Neural crest cell (in vitro differentiated cells): ENCODE measurements at regions not wholly inside any gene's neighbourhood (a gene's known extent, or its start where the extent isn't known, plus 50 kb on each side); places are given as distances from the start of the nearest gene placed in this dataset.

Experiments
- DNase-seq: peaks from one replicate; pipeline ENCODE4 v3.0.0; 2021; ENCODE audit warnings: low read depth, mixed read lengths, low spot score
- H3K27ac Mint-ChIP-seq: one replicate; pipeline ENCODE4 v1.8.0; 2021; ENCODE audit warnings: mild to moderate bottlenecking, mixed read lengths; ENCODE audit not compliant: unreplicated experiment
- H3K27me3 Mint-ChIP-seq: 2 replicates; pipeline ENCODE4 v1.8.0; 2021; ENCODE audit warnings: low read depth, mild to moderate bottlenecking, mixed read lengths
- H3K36me3 Mint-ChIP-seq: 2 replicates; pipeline ENCODE4 v1.8.0; 2021; ENCODE audit warnings: low read depth, mild to moderate bottlenecking, mixed read lengths
- H3K4me1 Mint-ChIP-seq: 2 replicates; pipeline ENCODE4 v1.8.0; 2021; ENCODE audit warnings: mixed read lengths
- H3K4me3 Mint-ChIP-seq: one replicate; pipeline ENCODE4 v1.8.0; 2021; ENCODE audit warnings: mild to moderate bottlenecking, mixed read lengths
- H3K9me3 Mint-ChIP-seq: 2 replicates; pipeline ENCODE4 v1.8.0; 2021; ENCODE audit warnings: mixed read lengths
- TF ChIP-seq, protein P1 (sequence below): fragments of 200-600 bp; sonication (generic); conservative IDR thresholded peaks from 2 replicates; pipeline ENCODE4 v1.5.0; 2021; ENCODE audit warnings: antibody characterized with exemption, mild to moderate bottlenecking

DNA sequence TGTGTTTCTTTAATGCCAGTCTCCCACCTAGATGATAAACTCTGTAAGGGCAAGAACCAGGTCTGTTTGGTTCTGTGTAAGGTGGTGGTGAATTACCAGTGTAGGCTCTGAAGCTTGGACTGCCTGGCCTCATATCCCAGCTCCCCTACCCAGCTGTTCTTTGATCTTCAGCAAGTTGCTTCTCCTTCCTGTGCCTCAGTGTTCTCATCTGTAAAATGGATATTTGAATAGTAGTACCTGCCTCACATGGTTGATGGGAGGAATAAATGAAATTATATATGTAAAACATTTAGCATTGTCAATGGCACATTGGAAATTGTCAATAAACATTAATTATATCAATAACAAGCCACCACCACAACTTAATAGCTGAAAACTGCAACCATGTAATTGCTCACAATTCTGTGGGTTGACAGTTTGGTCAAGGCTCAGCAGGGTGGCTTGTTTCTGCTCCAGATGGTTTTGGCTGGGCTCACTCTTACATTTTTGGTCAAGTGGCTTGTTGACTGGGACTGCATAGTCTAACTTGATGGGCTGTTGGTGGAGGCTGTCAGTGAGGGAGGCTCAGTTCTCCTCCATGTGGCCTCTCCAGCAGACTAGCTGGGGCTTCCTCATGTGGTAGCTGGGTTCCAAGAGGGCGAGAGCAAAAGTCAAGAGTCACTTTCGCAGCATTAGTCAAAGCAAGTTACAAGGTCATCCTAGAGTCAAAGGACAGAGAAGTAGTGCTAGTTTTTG is 84.5 kb upstream of the DUSP5 start:
- H3K4me1 Mint-ChIP-seq: peaks cover 9% of the 10 kb centered on the region
- TF ChIP-seq, protein P1, sequence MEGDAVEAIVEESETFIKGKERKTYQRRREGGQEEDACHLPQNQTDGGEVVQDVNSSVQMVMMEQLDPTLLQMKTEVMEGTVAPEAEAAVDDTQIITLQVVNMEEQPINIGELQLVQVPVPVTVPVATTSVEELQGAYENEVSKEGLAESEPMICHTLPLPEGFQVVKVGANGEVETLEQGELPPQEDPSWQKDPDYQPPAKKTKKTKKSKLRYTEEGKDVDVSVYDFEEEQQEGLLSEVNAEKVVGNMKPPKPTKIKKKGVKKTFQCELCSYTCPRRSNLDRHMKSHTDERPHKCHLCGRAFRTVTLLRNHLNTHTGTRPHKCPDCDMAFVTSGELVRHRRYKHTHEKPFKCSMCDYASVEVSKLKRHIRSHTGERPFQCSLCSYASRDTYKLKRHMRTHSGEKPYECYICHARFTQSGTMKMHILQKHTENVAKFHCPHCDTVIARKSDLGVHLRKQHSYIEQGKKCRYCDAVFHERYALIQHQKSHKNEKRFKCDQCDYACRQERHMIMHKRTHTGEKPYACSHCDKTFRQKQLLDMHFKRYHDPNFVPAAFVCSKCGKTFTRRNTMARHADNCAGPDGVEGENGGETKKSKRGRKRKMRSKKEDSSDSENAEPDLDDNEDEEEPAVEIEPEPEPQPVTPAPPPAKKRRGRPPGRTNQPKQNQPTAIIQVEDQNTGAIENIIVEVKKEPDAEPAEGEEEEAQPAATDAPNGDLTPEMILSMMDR: no peak
- no peaks in the 10 kb centered on the region for H3K9me3 Mint-ChIP-seq
- H3K36me3 Mint-ChIP-seq: no peaks in the 10 kb centered on the region
- no peak for DNase-seq
- no peak overlapping the region for H3K27ac Mint-ChIP-seq
- H3K27me3 Mint-ChIP-seq: no peaks in the 10 kb centered on the region
- H3K4me3 Mint-ChIP-seq: no peak overlapping the region

DNA sequence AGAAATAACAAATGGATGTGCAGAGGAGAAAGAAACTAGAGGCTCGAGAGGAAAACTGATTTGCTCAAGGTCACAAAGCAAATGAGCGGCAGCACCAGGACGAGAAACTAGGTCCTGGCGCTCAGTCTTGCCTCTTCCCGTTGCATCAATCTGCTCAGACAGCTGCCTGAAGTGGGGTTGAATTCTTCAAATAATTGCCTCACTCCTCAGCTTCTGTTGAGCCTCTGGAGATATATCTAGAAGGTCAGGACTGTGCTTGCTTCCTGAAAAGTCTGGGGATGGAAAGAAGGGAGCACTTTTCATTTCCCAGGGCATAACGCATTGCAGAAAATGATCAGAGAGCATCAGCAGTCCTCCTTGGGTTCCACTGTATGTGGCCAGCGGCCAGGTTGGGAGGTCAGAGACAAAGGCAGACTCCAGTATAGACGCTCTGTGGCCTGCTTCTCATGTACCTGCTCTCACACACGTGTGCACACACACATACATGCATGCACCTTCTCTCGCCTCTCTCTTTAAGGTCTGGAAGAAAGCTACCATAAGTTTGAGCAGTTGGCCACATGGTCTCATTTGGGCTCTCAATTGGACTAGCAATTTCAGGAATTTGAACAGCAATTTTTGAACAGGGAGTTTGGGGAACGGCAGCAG is 83.7 kb upstream of the DUSP5 start:
- no peak overlapping the region for H3K4me3 Mint-ChIP-seq
- H3K36me3 Mint-ChIP-seq: no peaks in the 10 kb centered on the region
- H3K27me3 Mint-ChIP-seq: no peaks in the 10 kb centered on the region
- no peaks in the 10 kb centered on the region for H3K9me3 Mint-ChIP-seq
- no peak overlapping the region for H3K27ac Mint-ChIP-seq
- H3K4me1 Mint-ChIP-seq: peaks cover 6% of the 10 kb centered on the region
- no peak for DNase-seq
- TF ChIP-seq, protein P1: no peak

DNA sequence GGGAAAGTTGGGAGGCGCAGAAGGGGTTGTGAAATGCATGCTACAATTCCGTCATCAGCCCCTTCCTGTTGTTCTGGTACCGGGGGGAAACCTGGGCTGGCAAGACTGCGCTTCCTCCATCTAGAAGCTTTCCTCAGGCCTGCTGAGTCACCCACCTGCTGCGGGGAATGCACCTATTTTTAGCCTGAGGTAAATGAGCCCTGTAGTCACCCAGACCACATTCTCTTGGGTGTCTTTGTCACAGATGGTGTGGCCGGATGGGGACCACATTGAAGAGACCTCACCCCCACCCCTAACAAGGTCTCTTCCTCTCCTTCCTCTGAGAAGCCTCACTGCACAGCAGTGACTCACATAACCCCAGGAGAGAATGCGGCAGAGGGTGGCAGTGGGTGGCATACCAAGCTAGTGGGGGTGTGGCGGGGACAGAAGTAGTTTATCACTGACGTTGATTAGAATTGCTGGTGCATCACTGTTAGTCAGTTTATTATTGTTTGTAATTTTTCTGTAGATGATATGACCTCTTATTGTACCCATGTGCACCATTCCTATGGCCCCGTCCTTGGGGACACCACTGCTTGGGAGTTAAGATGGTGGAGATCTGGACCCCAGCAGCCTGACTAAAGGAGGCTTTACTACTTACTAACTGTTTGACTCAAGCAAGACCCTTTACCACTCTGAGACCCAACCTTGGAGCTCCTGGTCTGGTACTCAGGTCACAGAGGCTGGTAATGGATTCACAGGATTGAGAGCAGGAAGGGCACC is 83.0 kb upstream of the DUSP5 start:
- no peak overlapping the region for H3K27ac Mint-ChIP-seq
- H3K36me3 Mint-ChIP-seq: no peaks in the 10 kb centered on the region
- no peaks in the 10 kb centered on the region for H3K9me3 Mint-ChIP-seq

DNA sequence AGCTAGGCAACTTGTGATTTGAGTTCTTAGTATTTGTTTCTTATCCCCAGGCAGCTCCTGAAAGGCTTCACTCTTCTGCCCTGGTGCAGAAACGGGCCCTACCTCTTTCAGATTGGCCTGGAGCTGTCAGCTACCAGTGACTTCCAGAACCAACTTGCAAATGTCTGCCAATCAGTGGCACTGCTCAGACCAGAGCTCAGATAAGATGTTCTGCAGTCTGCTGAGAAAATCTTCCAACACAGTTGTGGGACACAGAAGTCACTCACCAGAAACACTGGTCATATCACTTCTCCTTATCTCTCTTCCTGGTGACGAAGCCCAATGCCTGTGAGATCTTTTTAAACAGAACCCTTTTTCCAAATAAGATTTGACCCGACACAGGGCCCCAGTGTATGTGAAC is 81.9 kb upstream of the DUSP5 start:
- TF ChIP-seq, protein P1: no peak
- Mint-ChIP-seq H3K4me1 (peaks cover 5% of the 10 kb centered on the region), H3K9me3 (no peaks in the 10 kb centered on the region), H3K36me3 (no peaks in the 10 kb centered on the region), H3K27ac (no peak overlapping the region), H3K27me3 (no peaks in the 10 kb centered on the region), H3K4me3 (no peak overlapping the region)
- no peak for DNase-seq

More for the DNA sequence above, 83.0 kb upstream of the DUSP5 start:
- Mint-ChIP-seq H3K4me1 (peaks cover 5% of the 10 kb centered on the region), H3K4me3 (no peak overlapping the region), H3K27me3 (no peaks in the 10 kb centered on the region)
- TF ChIP-seq, protein P1: no peak
- DNase-seq: no peak

DNA sequence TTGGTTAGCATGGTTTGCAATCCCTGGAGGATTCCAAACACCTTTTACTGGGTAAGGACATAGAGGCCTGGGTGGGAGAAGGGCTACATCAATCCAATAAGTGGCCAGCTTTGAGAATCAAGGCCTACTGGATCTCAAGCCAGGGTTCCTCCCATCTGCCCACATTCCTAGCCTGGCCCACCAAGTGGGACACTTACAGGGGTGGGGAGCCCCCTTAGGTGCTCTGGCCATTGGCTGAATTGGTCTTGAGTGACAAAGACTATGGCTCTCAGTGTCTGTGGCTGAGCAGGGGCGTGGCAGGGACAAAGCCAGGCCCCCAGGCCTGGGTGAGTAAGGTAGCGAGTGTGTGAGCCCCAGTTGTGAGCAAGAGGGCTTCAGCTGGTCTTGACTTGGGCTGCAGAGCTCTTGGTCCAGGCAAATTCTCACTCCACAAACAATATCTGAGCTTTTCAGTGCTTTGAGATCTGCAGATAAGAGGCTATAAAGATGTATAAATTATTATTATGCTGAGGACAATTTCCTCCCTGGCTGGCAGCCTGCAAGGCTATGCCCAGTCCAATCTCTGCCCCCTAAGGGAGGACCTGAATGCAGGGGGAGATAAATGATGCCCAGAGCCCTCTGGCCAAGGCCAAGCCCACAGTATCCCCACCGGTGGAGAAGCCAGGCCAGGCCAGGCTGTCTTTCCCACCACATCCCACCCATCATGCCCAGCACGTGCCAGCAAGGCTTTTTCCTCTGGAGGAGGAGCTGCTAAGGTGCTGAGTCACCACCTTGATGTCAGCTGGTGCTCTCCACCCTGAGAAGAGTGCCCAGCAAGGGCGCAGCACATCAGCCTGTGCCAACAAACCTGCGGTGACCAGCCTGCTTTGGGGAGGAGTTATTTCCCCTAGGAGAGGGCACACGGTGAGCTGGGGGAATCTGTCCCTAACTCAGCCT is 80.7 kb upstream of the DUSP5 start:
- Mint-ChIP-seq H3K4me1 (peaks cover 5% of the 10 kb centered on the region), H3K36me3 (no peaks in the 10 kb centered on the region), H3K9me3 (no peaks in the 10 kb centered on the region), H3K27ac (no peak overlapping the region), H3K27me3 (no peaks in the 10 kb centered on the region), H3K4me3 (no peak overlapping the region)
- TF ChIP-seq, protein P1: no peak
- no peak for DNase-seq
